Keratinocyte (primary cell): ENCODE measurements at regions not wholly inside any gene's neighbourhood (a gene's known extent, or its start where the extent isn't known, plus 50 kb on each side); places are given as distances from the start of the nearest gene placed in this dataset.

ENCODE experiments used
- DNase-seq: peaks from one replicate; pipeline ENCODE4 v3.0.0-alpha.2; 2011; ENCODE audit warnings: low read depth, missing footprints, low spot score
- FAIRE-seq: peaks from 2 replicates; lab custom pipeline; 2011; peaks lifted over from hg19 to GRCh38; lab: Jason Lieb, UNC
- H2AFZ ChIP-seq: 2 replicates; pipeline ENCODE4 v1.6.0; 2012; ENCODE audit warnings: low read length, control low read depth, inconsistent platforms; ENCODE audit not compliant: control insufficient read depth
- H3K27ac ChIP-seq: 2 replicates; pipeline ENCODE4 v1.5.1; 2011; ENCODE audit warnings: low read length; ENCODE audit not compliant: control insufficient read depth, insufficient read depth
- H3K27me3 ChIP-seq: 3 replicates; pipeline ENCODE4 v1.6.0; 2011; ENCODE audit warnings: low read length; ENCODE audit not compliant: control insufficient read depth, insufficient read depth; ENCODE audit errors: extremely low read depth
- H3K36me3 ChIP-seq, 2 experiments: 2 replicates in 1 of 2; 3 replicates in 1 of 2; pipeline ENCODE4 v1.5.1; 2011; ENCODE audit warnings: low read length in 2 of 2, mild to moderate bottlenecking in 1 of 2; ENCODE audit not compliant: control insufficient read depth in 2 of 2, insufficient read depth in 2 of 2; ENCODE audit errors: extremely low read depth in 1 of 2
- H3K4me1 ChIP-seq: 3 replicates; pipeline ENCODE4 v1.5.1; 2011; ENCODE audit warnings: low read length; ENCODE audit not compliant: control insufficient read depth, insufficient read depth; ENCODE audit errors: extremely low read depth
- H3K4me2 ChIP-seq: 3 replicates; pipeline ENCODE4 v1.6.0; 2011; ENCODE audit warnings: low read depth, low read length; ENCODE audit not compliant: control insufficient read depth, insufficient read depth; ENCODE audit errors: extremely low read depth
- H3K4me3 ChIP-seq, 3 experiments: fragments of 200-600 bp in 1 of 3; sonication (generic) in 1 of 3; 2 replicates in 2 of 3; 3 replicates in 1 of 3; pipeline ENCODE4 v1.5.1; 2011 to 2016; ENCODE audit warnings: low read length in 3 of 3, mild to moderate bottlenecking in 3 of 3, control low read depth in 2 of 3, inconsistent platforms in 1 of 3, low read depth in 1 of 3, mixed read lengths in 1 of 3, mixed run types in 1 of 3, moderate library complexity in 1 of 3; ENCODE audit not compliant: control insufficient read depth in 2 of 3, insufficient read depth in 2 of 3; ENCODE audit errors: extremely low read depth in 1 of 3
- H3K79me2 ChIP-seq: 2 replicates; pipeline ENCODE4 v1.6.0; 2012; ENCODE audit warnings: low read length; ENCODE audit not compliant: control insufficient read depth, insufficient read depth
- H3K9ac ChIP-seq: 3 replicates; pipeline ENCODE4 v1.6.0; 2011; ENCODE audit warnings: low read length; ENCODE audit not compliant: control insufficient read depth, insufficient read depth; ENCODE audit errors: extremely low read depth
- H3K9me1 ChIP-seq: 3 replicates; pipeline ENCODE4 v1.6.0; 2011; ENCODE audit warnings: low read length; ENCODE audit not compliant: control insufficient read depth, insufficient read depth; ENCODE audit errors: extremely low read depth
- H3K9me3 ChIP-seq: 2 replicates; pipeline ENCODE4 v1.5.1; 2012; ENCODE audit warnings: low read depth, low read length; ENCODE audit not compliant: control insufficient read depth
- H4K20me1 ChIP-seq: 3 replicates; pipeline ENCODE4 v1.6.0; 2011; ENCODE audit warnings: low read length; ENCODE audit not compliant: control insufficient read depth, insufficient read depth; ENCODE audit errors: extremely low read depth
- CTCF ChIP-seq, 3 experiments: IDR thresholded peaks in 1 of 3; conservative IDR thresholded peaks in 1 of 3; optimal IDR thresholded peaks in 1 of 3; 2 replicates in 2 of 3; 3 replicates in 1 of 3; pipeline versions ENCODE3 to v1.5.1; 2011; ENCODE audit warnings: low read length in 3 of 3, mild to moderate bottlenecking in 3 of 3, moderate library complexity in 2 of 3, control low read depth in 1 of 3, inconsistent platforms in 1 of 3; ENCODE audit not compliant: insufficient read depth in 2 of 3; ENCODE audit errors: extremely low read depth in 1 of 3
- EZH2 ChIP-seq: IDR thresholded peaks from one replicate; pipeline ENCODE4 v1.6.1; 2012; ENCODE audit warnings: inconsistent platforms, mild to moderate bottlenecking, low read length, moderate library complexity
- dilution Hi-C: fragments of 300-500 bp; cut with MboI; formaldehyde crosslinking; loops from one replicate; pipeline ENCODE4 v1.7.0; 2020; ENCODE audit warnings: low sequenced_read_pairs; ENCODE audit not compliant: extremely low pct_ligation_motif_present

GRCh38 chr15:93694033-93694432 is 537.3 kb upstream of the MCTP2 start:
- no peaks in the 10 kb centered on the region for H4K20me1 ChIP-seq
- FAIRE-seq (no peak), DNase-seq (no peak)
- no peaks in the 10 kb centered on the region for H3K36me3 ChIP-seq
- no peaks in the 10 kb centered on the region for H3K79me2 ChIP-seq
- H3K9me1 ChIP-seq, result no peaks in the 10 kb centered on the region
- dilution Hi-C loops, result no loop called here
- H3K4me2 ChIP-seq, result no peak overlapping the region
- H3K9me3 ChIP-seq, result no peaks in the 10 kb centered on the region
- no peaks in the 10 kb centered on the region for H3K4me1 ChIP-seq
- H3K27me3 ChIP-seq, result no peaks in the 10 kb centered on the region
- H3K9ac ChIP-seq, result no peak overlapping the region
- H3K4me3 ChIP-seq, result no peak overlapping the region
- TF ChIP-seq CTCF (optimal IDR thresholded peaks at IDR 0.05 in 1 of 3, IDR thresholded peaks at IDR 0.05 in 1 of 3, conservative IDR thresholded peaks at IDR 0.05 in 1 of 3; ENCODE audit: extremely low read depth in 1 of 3, insufficient read depth in 2 of 3, low read length in 3 of 3) (no peak), EZH2 (no peak)
- H2AFZ ChIP-seq, result no peak overlapping the region
- no peak overlapping the region for H3K27ac ChIP-seq

GRCh38 chr15:93683651-93684050 is 547.7 kb upstream of the MCTP2 start:
- Histone ChIP-seq H3K9me1 (no peaks in the 10 kb centered on the region), H3K9me3 (peaks cover 11% of the 10 kb centered on the region), H3K27ac (no peak overlapping the region), H3K27me3 (no peaks in the 10 kb centered on the region), H3K4me2 (no peak overlapping the region), H3K4me1 (no peaks in the 10 kb centered on the region), H3K36me3 (no peaks in the 10 kb centered on the region), H2AFZ (no peak overlapping the region), H3K79me2 (no peaks in the 10 kb centered on the region), H3K4me3 (no peak overlapping the region), H3K9ac (no peak overlapping the region), H4K20me1 (no peaks in the 10 kb centered on the region)
- dilution Hi-C loops, result no loop called here
- DNase-seq, result no peak
- TF ChIP-seq CTCF (optimal IDR thresholded peaks at IDR 0.05 in 1 of 3, IDR thresholded peaks at IDR 0.05 in 1 of 3, conservative IDR thresholded peaks at IDR 0.05 in 1 of 3; ENCODE audit: extremely low read depth in 1 of 3, insufficient read depth in 2 of 3, low read length in 3 of 3) (no peak), EZH2 (no peak)
- FAIRE-seq, result no peak
